Endodermal cell (in vitro differentiated cells): ENCODE measurements at regions not wholly inside any gene's neighbourhood (a gene's known extent, or its start where the extent isn't known, plus 50 kb on each side); places are given as distances from the start of the nearest gene placed in this dataset.

Source experiments
- DNase-seq: peaks from one replicate; pipeline ENCODE4 v3.0.0-alpha.2; 2017
- H3K27ac ChIP-seq: 2 replicates; pipeline ENCODE4 v1.5.1; 2013; ENCODE audit warnings: mild to moderate bottlenecking, low read depth, low read length, moderate library complexity
- H3K27me3 ChIP-seq: 2 replicates; pipeline ENCODE4 v1.6.1; 2013; ENCODE audit warnings: mild to moderate bottlenecking, low read length, moderate library complexity; ENCODE audit not compliant: insufficient read depth, control insufficient read depth, poor library complexity, severe bottlenecking
- H3K36me3 ChIP-seq: 2 replicates; pipeline ENCODE4 v1.7.0; 2013; ENCODE audit warnings: mild to moderate bottlenecking, low read length, moderate library complexity; ENCODE audit not compliant: control insufficient read depth, insufficient read depth
- H3K4me1 ChIP-seq: one replicate; pipeline ENCODE4 v1.7.0; 2013; ENCODE audit warnings: low read length; ENCODE audit not compliant: control insufficient read depth, insufficient read depth
- H3K4me3 ChIP-seq: 2 replicates; pipeline ENCODE4 v1.5.1; 2013; ENCODE audit warnings: mild to moderate bottlenecking, low read length, moderate library complexity
- H3K9ac ChIP-seq: 2 replicates; pipeline ENCODE4 v1.6.1; 2013; ENCODE audit warnings: mild to moderate bottlenecking, low read length, moderate library complexity; ENCODE audit not compliant: poor library complexity, severe bottlenecking; ENCODE audit errors: extremely low read depth
- H3K9me3 ChIP-seq: 2 replicates; pipeline ENCODE4 v1.6.1; 2013; ENCODE audit warnings: mild to moderate bottlenecking, low read length, moderate library complexity; ENCODE audit not compliant: control insufficient read depth
- H3K27ac Mint-ChIP-seq: 2 replicates; pipeline ENCODE4 v1.8.0; 2020; ENCODE audit warnings: mixed read lengths
- H3K27me3 Mint-ChIP-seq: 2 replicates; pipeline ENCODE4 v1.8.0; 2021; ENCODE audit warnings: mild to moderate bottlenecking, mixed read lengths; ENCODE audit not compliant: insufficient read depth
- H3K36me3 Mint-ChIP-seq: 2 replicates; pipeline ENCODE4 v1.8.0; 2020; ENCODE audit warnings: low read depth, mixed read lengths
- H3K4me1 Mint-ChIP-seq: 2 replicates; pipeline ENCODE4 v1.8.0; 2020; ENCODE audit warnings: mixed read lengths
- H3K4me3 Mint-ChIP-seq: 2 replicates; pipeline ENCODE4 v1.8.0; 2020; ENCODE audit warnings: mild to moderate bottlenecking, moderate library complexity, mixed read lengths
- H3K9me3 Mint-ChIP-seq: 2 replicates; pipeline ENCODE4 v1.8.0; 2020; ENCODE audit warnings: mild to moderate bottlenecking, mixed read lengths
- CTCF ChIP-seq: fragments of 200-600 bp; sonication (generic); conservative IDR thresholded peaks from 2 replicates; pipeline ENCODE4 v1.5.0; 2021; ENCODE audit warnings: antibody characterized with exemption, mild to moderate bottlenecking
- WGBS, 2 experiments: methylation state at CpG; one replicate each; pipeline versions ENCODE4 v1.1.5 to v1.1.7; 2013; ENCODE audit warnings: missing lambda C conversion rate in 2 of 2, mixed read lengths in 1 of 2; ENCODE audit not compliant: insufficient coverage in 1 of 2, insufficient read length in 1 of 2; 5-methylcytosine and 5-hydroxymethylcytosine counted together

- Mint-ChIP-seq H3K9me3 (peaks cover 19% of the 10 kb centered on the region), H3K4me1 (no peaks in the 10 kb centered on the region), H3K27ac (no peak overlapping the region), H3K27me3 (peaks cover 12% of the 10 kb centered on the region), H3K4me3 (no peak overlapping the region), H3K36me3 (no peaks in the 10 kb centered on the region)
- H3K27me3 ChIP-seq: no peaks in the 10 kb centered on the region
- H3K9ac ChIP-seq: no peak overlapping the region
- H3K27ac ChIP-seq: no peak overlapping the region
- no peak for TF ChIP-seq CTCF
- H3K4me1 ChIP-seq: no peaks in the 10 kb centered on the region
- peaks cover 14% of the 10 kb centered on the region for H3K9me3 ChIP-seq
- 96 to 98% methylated on average over 7 to 8 of the region's 8 CpGs for WGBS, 2 experiments
- no peaks in the 10 kb centered on the region for H3K36me3 ChIP-seq
- DNase-seq: peak; percentile 18
- no peak overlapping the region for H3K4me3 ChIP-seq
Observed at GRCh38 chr2:236677368-236677767, 107.7 kb downstream of the ACKR3 start.

GRCh38 chr2:236678307-236678975 lies 108.8 kb downstream of the ACKR3 start:
- H3K4me1 ChIP-seq: no peaks in the 10 kb centered on the region
- Mint-ChIP-seq H3K36me3 (no peaks in the 10 kb centered on the region), H3K27ac (no peak overlapping the region), H3K27me3 (peaks cover 12% of the 10 kb centered on the region), H3K9me3 (peaks cover 11% of the 10 kb centered on the region), H3K4me3 (no peak overlapping the region), H3K4me1 (no peaks in the 10 kb centered on the region)
- H3K27me3 ChIP-seq: no peaks in the 10 kb centered on the region
- no peak overlapping the region for H3K9ac ChIP-seq
- H3K27ac ChIP-seq: no peak overlapping the region
- DNase-seq: no peak
- no peak for TF ChIP-seq CTCF
- H3K36me3 ChIP-seq: no peaks in the 10 kb centered on the region
- H3K4me3 ChIP-seq: no peak overlapping the region
- H3K9me3 ChIP-seq: peaks cover 9% of the 10 kb centered on the region
- 80% methylated on average over 11 to 15 of the region's 15 CpGs for WGBS, 2 experiments

- WGBS, 2 experiments: 90 to 92% methylated on average over 4 to 10 of the region's 10 CpGs
Observed at GRCh38 chr2:236679884-236680860, 110.5 kb downstream of the ACKR3 start.

More at GRCh38 chr2:236679884-236680860, 110.5 kb downstream of the ACKR3 start:
- Histone ChIP-seq H3K4me1 (peaks cover 5% of the 10 kb centered on the region), H3K9me3 (no peaks in the 10 kb centered on the region), H3K9ac (no peak overlapping the region), H3K36me3 (no peaks in the 10 kb centered on the region), H3K27ac (no peak overlapping the region), H3K4me3 (no peak overlapping the region), H3K27me3 (no peaks in the 10 kb centered on the region)
- Mint-ChIP-seq H3K36me3 (no peaks in the 10 kb centered on the region), H3K9me3 (no peaks in the 10 kb centered on the region), H3K4me3 (no peak overlapping the region), H3K27ac (no peak overlapping the region), H3K27me3 (peaks cover 10% of the 10 kb centered on the region), H3K4me1 (peaks cover 10% of the 10 kb centered on the region)
- DNase-seq: no peak
- no peak for TF ChIP-seq CTCF
